Epidermal melanocyte (primary cell): ENCODE measurements at regions not wholly inside any gene's neighbourhood (a gene's known extent, or its start where the extent isn't known, plus 50 kb on each side); places are given as distances from the start of the nearest gene placed in this dataset.
"Not testable (repeated sequence)": the region's sequence is repeated elsewhere in the genome, so short reads cannot be mapped to it uniquely, and the experiment has no call there.

Source experiments
- DNase-seq: peaks from one replicate; pipeline ENCODE4 v3.0.0; 2011; ENCODE audit warnings: low spot score; ENCODE audit not compliant: insufficient read length

GRCh38 chr9:31500422-31500821 is 884.0 kb upstream of the ACO1 start:
- no peak for DNase-seq

GRCh38 chr9:31519011-31519410 is 865.4 kb upstream of the ACO1 start:
- no peak for DNase-seq

- DNase-seq: no peak
These were observed 865.0 kb upstream of the ACO1 start for GRCh38 chr9:31519424-31519823.

- no peak for DNase-seq
These were observed 864.6 kb upstream of the ACO1 start for GRCh38 chr9:31519826-31520225.

GRCh38 chr9:31520301-31521085 is 864.0 kb upstream of the ACO1 start:
- no peak for DNase-seq

GRCh38 chr9:31535651-31536050 is 848.8 kb upstream of the ACO1 start:
- no peak for DNase-seq

- DNase-seq: no peak
These were observed 848.0 kb upstream of the ACO1 start for GRCh38 chr9:31536471-31536870.

GRCh38 chr9:31541721-31542281 is 842.6 kb upstream of the ACO1 start:
- DNase-seq: no peak

GRCh38 chr9:31542384-31543055 is 841.9 kb upstream of the ACO1 start:
- DNase-seq: no peak

GRCh38 chr9:31554941-31555340 is 829.5 kb upstream of the ACO1 start:
- no peak for DNase-seq

GRCh38 chr9:31556667-31557463 is 827.6 kb upstream of the ACO1 start:
- DNase-seq: no peak

GRCh38 chr9:31572190-31572589 is 812.3 kb upstream of the ACO1 start:
- DNase-seq: not testable (repeated sequence)

GRCh38 chr9:31573561-31573960 is 810.9 kb upstream of the ACO1 start:
- DNase-seq: no peak

GRCh38 chr9:31574006-31574765 is 810.3 kb upstream of the ACO1 start:
- DNase-seq: no peak

GRCh38 chr9:31582071-31582470 is 802.4 kb upstream of the ACO1 start:
- DNase-seq: no peak

- DNase-seq: no peak
These were observed 801.9 kb upstream of the ACO1 start for GRCh38 chr9:31582561-31582960.

GRCh38 chr9:31585158-31585557 is 799.3 kb upstream of the ACO1 start:
- DNase-seq: no peak

GRCh38 chr9:31587146-31587545 is 797.3 kb upstream of the ACO1 start:
- DNase-seq: no peak

- no peak for DNase-seq
These were observed 796.4 kb upstream of the ACO1 start for GRCh38 chr9:31588006-31588405.

GRCh38 chr9:31588756-31589155 is 795.7 kb upstream of the ACO1 start:
- no peak for DNase-seq

- no peak for DNase-seq
These were observed 794.4 kb upstream of the ACO1 start for GRCh38 chr9:31590091-31590490.
